ENCODE measurements at regions not wholly inside any gene's neighbourhood (a gene's known extent, or its start where the extent isn't known, plus 50 kb on each side); places are given as distances from the start of the nearest gene placed in this dataset.
"Not testable (repeated sequence)": the region's sequence is repeated elsewhere in the genome, so short reads cannot be mapped to it uniquely, and the experiment has no call there.

DNA sequence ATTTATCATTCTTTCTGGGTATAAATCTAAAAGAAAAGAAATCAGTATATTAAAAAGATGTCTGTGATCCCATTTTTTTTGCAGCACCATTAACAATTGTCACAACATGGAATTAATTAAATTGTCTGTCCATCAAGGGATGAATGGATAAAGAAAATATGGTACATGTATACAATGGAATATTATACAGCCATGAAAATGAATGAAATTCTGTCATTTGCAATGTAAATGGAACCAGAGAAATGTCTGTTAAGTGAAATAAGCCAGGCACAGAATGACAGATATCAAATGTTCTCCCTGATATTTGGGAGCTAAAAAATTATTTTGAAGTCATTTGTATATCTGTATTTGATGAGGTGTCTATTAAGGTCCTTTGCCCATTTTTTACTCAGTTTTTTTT lies 77.1 kb upstream of the NDST4 start:
- TF ChIP-seq, protein P1, sequence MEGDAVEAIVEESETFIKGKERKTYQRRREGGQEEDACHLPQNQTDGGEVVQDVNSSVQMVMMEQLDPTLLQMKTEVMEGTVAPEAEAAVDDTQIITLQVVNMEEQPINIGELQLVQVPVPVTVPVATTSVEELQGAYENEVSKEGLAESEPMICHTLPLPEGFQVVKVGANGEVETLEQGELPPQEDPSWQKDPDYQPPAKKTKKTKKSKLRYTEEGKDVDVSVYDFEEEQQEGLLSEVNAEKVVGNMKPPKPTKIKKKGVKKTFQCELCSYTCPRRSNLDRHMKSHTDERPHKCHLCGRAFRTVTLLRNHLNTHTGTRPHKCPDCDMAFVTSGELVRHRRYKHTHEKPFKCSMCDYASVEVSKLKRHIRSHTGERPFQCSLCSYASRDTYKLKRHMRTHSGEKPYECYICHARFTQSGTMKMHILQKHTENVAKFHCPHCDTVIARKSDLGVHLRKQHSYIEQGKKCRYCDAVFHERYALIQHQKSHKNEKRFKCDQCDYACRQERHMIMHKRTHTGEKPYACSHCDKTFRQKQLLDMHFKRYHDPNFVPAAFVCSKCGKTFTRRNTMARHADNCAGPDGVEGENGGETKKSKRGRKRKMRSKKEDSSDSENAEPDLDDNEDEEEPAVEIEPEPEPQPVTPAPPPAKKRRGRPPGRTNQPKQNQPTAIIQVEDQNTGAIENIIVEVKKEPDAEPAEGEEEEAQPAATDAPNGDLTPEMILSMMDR (conservative IDR thresholded peaks at IDR 0.05; ENCODE audit: low read depth, low read length), result no peak
- no peak overlapping the region for H3K4me3 ChIP-seq (ENCODE audit: low read depth, low read length)
- DNase-seq (ENCODE audit: low read depth), result no peak

DNA sequence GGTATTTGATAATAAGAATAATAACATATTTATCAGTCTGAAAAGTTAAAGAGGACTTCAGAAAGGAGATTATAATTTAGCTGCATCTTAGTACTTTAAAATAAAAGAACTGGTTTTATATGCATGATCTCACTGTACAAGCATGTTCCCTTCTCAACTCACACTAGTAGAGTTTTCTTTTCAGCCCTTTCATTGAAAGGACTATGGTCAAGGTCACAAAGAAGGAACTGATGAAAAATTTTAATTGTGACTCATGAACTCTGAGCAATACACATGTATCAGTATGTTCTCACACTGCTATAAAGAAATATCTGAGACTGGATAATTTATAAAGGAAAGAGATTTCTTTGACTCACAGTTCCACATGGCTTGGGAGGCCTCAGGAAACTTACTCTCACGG lies 73.7 kb upstream of the NDST4 start:
- DNase-seq (ENCODE audit: low read depth), result no peak
- TF ChIP-seq, protein P1 (conservative IDR thresholded peaks at IDR 0.05; ENCODE audit: low read depth, low read length), result no peak

DNA sequence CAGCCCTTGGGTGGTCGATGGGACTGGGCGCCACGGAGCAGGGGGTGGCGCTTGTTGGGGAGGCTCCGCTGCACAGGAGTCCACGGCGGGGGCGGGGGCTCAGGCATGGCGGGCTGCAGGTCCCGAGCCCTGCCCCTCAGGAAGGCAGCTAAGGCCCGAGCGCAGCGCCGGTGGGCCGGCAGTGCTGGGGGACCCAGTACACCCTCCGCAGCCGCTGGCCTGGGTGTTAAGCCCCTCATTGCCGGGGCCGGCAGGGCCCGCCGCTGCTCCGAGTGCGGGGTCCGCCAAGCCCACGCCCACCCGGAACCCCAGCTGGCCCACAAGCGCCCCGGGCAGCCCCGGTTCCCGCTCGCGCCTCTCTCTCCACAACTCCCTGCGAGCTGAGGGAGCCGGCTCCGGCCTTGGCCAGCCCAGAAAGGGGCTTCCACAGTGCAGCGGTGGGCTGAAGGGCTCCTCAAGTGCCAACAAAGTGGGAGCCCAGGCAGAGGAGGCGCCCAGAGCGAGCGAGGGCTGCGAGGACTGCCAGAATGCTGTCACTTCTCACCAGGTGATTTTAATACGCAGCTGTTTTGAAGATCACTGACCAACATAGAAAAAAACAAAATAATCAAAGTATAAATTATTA lies 66.1 kb upstream of the NDST4 start:
- H3K4me3 ChIP-seq (ENCODE audit: low read depth, low read length); DNase-seq (ENCODE audit: low read depth): not testable (repeated sequence)

More for the DNA sequence above, 73.7 kb upstream of the NDST4 start:
- no peak overlapping the region for H3K4me3 ChIP-seq (ENCODE audit: low read depth, low read length)

DNA sequence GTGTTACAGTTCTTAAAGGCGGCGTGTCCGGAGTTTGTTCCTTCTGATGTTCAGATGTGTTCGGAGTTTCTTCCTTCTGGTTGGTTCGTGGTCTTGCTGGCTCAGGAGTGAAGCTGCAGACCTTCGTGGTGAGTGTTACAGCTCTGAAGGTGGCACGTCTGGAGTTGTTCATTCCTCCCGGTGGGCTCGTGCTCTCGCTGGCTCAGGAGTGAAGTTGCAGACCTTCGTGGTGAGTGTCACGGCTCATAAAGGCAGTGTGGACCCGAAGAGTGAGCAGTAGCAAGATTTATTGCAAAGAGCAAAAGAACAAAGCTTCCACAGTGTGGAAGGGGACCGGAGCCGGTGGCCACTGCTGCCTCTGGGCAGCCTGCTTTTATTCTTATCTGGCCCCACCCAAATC lies 65.3 kb upstream of the NDST4 start:
- H3K4me3 ChIP-seq (ENCODE audit: low read depth, low read length); DNase-seq (ENCODE audit: low read depth): not testable (repeated sequence)

DNA sequence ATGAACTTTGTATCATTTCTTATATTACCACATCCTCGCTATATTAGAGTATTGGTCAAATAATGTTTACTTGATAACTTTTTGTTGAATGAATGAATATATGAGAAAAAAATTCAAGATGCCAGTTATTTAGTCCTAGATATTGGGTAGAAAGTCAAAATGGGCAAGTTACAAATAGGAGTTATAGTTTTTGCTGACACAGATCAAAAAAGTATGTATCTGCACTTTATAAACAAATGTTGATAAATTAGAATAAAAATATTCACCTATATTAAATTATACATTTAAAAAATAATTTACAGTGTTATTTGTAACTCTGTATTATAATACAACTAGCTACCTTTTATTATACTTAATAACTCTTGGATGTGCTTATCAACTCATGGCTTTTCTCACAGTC lies 57.8 kb upstream of the NDST4 start:
- no peak for DNase-seq (ENCODE audit: low read depth)
- H3K4me3 ChIP-seq (ENCODE audit: low read depth, low read length), result no peak overlapping the region
- TF ChIP-seq, protein P1 (conservative IDR thresholded peaks at IDR 0.05; ENCODE audit: low read depth, low read length), result no peak

DNA sequence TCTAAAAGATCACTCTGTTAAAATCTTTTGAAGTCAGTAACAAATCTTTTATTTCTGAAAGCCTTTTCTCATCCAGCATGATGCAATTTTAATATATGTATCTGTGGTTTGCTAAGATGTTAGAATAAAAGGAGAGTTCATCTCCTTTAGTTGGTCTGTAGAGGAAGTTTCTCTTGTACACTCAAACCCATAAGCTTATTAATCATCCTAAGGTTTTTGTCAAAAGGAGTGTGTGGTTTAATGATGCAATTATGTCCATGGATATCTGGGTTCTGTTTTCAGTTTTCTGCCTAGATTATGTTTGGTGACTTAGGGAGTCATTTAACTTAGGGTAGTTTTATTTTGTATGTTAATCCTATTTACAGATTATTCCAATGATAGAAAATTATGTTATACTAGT lies 52.1 kb upstream of the NDST4 start:
- H3K4me3 ChIP-seq (ENCODE audit: low read depth, low read length), result no peak overlapping the region
- TF ChIP-seq, protein P1 (conservative IDR thresholded peaks at IDR 0.05; ENCODE audit: low read depth, low read length), result no peak
- no peak for DNase-seq (ENCODE audit: low read depth)

Measured in epithelial cell of proximal tubule (primary cell).